Endothelial cell of umbilical vein (primary cell): ENCODE measurements at regions not wholly inside any gene's neighbourhood (a gene's known extent, or its start where the extent isn't known, plus 50 kb on each side); places are given as distances from the start of the nearest gene placed in this dataset.

Source experiments
- BruUV-seq: library from RNA; stranded (reverse); fragments of 400-500 nt; replicated peaks from 2 replicates; lab custom pipeline; 2021; lab: Mats Ljungman, UMichigan
- CTCF ChIA-PET: fragments of 300-600, 350-600 bp; sonication (Branson Sonifier 250); formaldehyde crosslinking; loops from one replicate; lab custom pipeline; 2021; ENCODE audit warnings: antibody characterized with exemption, inconsistent platforms; lab: Charles Lee
- POLR2A ChIA-PET: fragments of 300-600, 350-600 bp; sonication (Branson Sonifier 250); formaldehyde crosslinking; loops from one replicate; lab custom pipeline; 2021; ENCODE audit warnings: antibody characterized with exemption, inconsistent platforms; lab: Charles Lee
- DNase-seq: peaks from one replicate; pipeline ENCODE4 v3.0.0-alpha.2; 2011; ENCODE audit warnings: low read depth, low spot score
- FAIRE-seq: peaks from 2 replicates; lab custom pipeline; 2011; peaks lifted over from hg19 to GRCh38; lab: Jason Lieb, UNC
- H2AFZ ChIP-seq: 2 replicates; pipeline ENCODE4 v1.6.0; 2012; ENCODE audit warnings: low read depth, low read length, control low read depth, inconsistent platforms
- H3K27ac ChIP-seq: 2 replicates; pipeline ENCODE4 v1.5.1; 2011; ENCODE audit warnings: low read depth, mild to moderate bottlenecking, control low read depth, low read length, moderate library complexity; ENCODE audit not compliant: insufficient read depth
- H3K27me3 ChIP-seq, 2 experiments: 2 replicates each; pipeline versions ENCODE4 v1.6.0 to v1.6.1; 2011; ENCODE audit warnings: low read length in 2 of 2, mixed read lengths in 1 of 2; ENCODE audit not compliant: control insufficient read depth in 2 of 2, insufficient read depth in 2 of 2
- H3K36me3 ChIP-seq, 2 experiments: 2 replicates in 1 of 2; 3 replicates in 1 of 2; pipeline ENCODE4 v1.5.1; 2011; ENCODE audit warnings: low read length in 2 of 2, mild to moderate bottlenecking in 1 of 2, moderate library complexity in 1 of 2; ENCODE audit not compliant: control insufficient read depth in 2 of 2, insufficient read depth in 2 of 2; ENCODE audit errors: extremely low read depth in 1 of 2
- H3K4me1 ChIP-seq: 3 replicates; pipeline ENCODE4 v1.5.1; 2011; ENCODE audit warnings: mild to moderate bottlenecking, low read length; ENCODE audit not compliant: control insufficient read depth, insufficient read depth; ENCODE audit errors: extremely low read depth
- H3K4me2 ChIP-seq: 2 replicates; pipeline ENCODE4 v1.6.1; 2011; ENCODE audit warnings: low read length, control low read depth, mixed read lengths; ENCODE audit not compliant: insufficient read depth
- H3K4me3 ChIP-seq, 3 experiments: fragments of 200-600 bp in 1 of 3; sonication (generic), shearing (Covaris generic) in 1 of 3; replicated peaks in 1 of 3; 2 replicates each; pipeline ENCODE4 v1.5.1; 2011 to 2016; ENCODE audit warnings: control low read depth in 3 of 3, low read length in 3 of 3, mild to moderate bottlenecking in 2 of 3, inconsistent platforms in 1 of 3, low read depth in 1 of 3, moderate library complexity in 1 of 3; ENCODE audit not compliant: insufficient read depth in 1 of 3
- H3K79me2 ChIP-seq: 2 replicates; pipeline ENCODE4 v1.6.0; 2012; ENCODE audit warnings: low read length, inconsistent platforms; ENCODE audit not compliant: control insufficient read depth, insufficient read depth
- H3K9ac ChIP-seq: replicated peaks from 2 replicates; pipeline ENCODE3; 2011; ENCODE audit warnings: low read length, control low read depth; ENCODE audit not compliant: insufficient read depth; ENCODE audit errors: extremely low read depth
- H3K9me1 ChIP-seq: replicated peaks from 3 replicates; pipeline ENCODE4 v1.6.0; 2011; ENCODE audit warnings: mild to moderate bottlenecking, low read length; ENCODE audit not compliant: control insufficient read depth, insufficient read depth; ENCODE audit errors: extremely low read depth
- H3K9me3 ChIP-seq: replicated peaks from 2 replicates; pipeline ENCODE4 v1.5.1; 2012; ENCODE audit warnings: low read length, inconsistent platforms; ENCODE audit not compliant: control insufficient read depth, insufficient read depth
- H4K20me1 ChIP-seq: replicated peaks from 2 replicates; pipeline ENCODE3; 2011; ENCODE audit warnings: mild to moderate bottlenecking, low read length; ENCODE audit not compliant: control insufficient read depth, insufficient read depth; ENCODE audit errors: extremely low read depth
- CTCF ChIP-seq, 2 donors: IDR thresholded peaks; 1 replicate in 1 of 2; 2 replicates in 1 of 2; pipeline ENCODE4 v1.5.1; 2011; ENCODE audit warnings: low read length in 2 of 2, mild to moderate bottlenecking in 2 of 2, moderate library complexity in 2 of 2, control low read depth in 1 of 2, inconsistent platforms in 1 of 2, low read depth in 1 of 2; ENCODE audit not compliant: insufficient read depth in 1 of 2; ENCODE audit errors: extremely low read depth in 1 of 2
- EZH2 ChIP-seq: IDR thresholded peaks from 2 replicates; pipeline ENCODE4 v1.6.1; 2012; ENCODE audit warnings: borderline replicate concordance, low read depth, mild to moderate bottlenecking, moderate library complexity, low read length, inconsistent platforms; ENCODE audit not compliant: severe bottlenecking
- FOS ChIP-seq: IDR thresholded peaks from 2 replicates; pipeline ENCODE4 v1.6.1; 2011; ENCODE audit warnings: mild to moderate bottlenecking, low read length, moderate library complexity, borderline replicate concordance; ENCODE audit not compliant: insufficient read depth
- GATA2 ChIP-seq: IDR thresholded peaks from 2 replicates; pipeline ENCODE4 v1.7.0; 2011; ENCODE audit warnings: low read depth, mild to moderate bottlenecking, moderate library complexity, mixed read lengths, low read length; ENCODE audit not compliant: insufficient read length, insufficient read depth
- JUN ChIP-seq: IDR thresholded peaks from 2 replicates; pipeline ENCODE4 v1.6.1; 2011; ENCODE audit warnings: borderline replicate concordance, low read depth; ENCODE audit not compliant: insufficient read length, insufficient read depth
- MAX ChIP-seq: IDR thresholded peaks from 2 replicates; pipeline ENCODE4 v1.6.1; 2011; ENCODE audit not compliant: insufficient read depth, insufficient read length
- MYC ChIP-seq: IDR thresholded peaks from one replicate; pipeline ENCODE4 v1.6.1; 2011; ENCODE audit warnings: mild to moderate bottlenecking, low read depth, low read length
- POLR2A ChIP-seq: IDR thresholded peaks from 2 replicates; pipeline ENCODE4 v1.6.1; 2012; ENCODE audit warnings: low read depth, mild to moderate bottlenecking, control low read depth, low read length
- POLR2AphosphoS5 ChIP-seq: IDR thresholded peaks from 2 replicates; pipeline ENCODE4 v1.6.1; 2012; ENCODE audit warnings: low read depth, mild to moderate bottlenecking, control low read depth, low read length, moderate library complexity; ENCODE audit not compliant: insufficient read depth
- dilution Hi-C: fragments of 300-500 bp; cut with MboI; formaldehyde crosslinking; loops from one replicate; pipeline ENCODE4 v1.15.0; 2019; ENCODE audit warnings: low sequenced_read_pairs; ENCODE audit not compliant: extremely low pct_ligation_motif_present
- intact Hi-C: fragments of 100-400 bp; cut with micrococcal nuclease; formaldehyde crosslinking; loops from one replicate; pipeline ENCODE4 v1.10.0; 2022

- Histone ChIP-seq H3K9me3 (no peaks in the 10 kb centered on the region), H2AFZ (no peak overlapping the region), H3K4me1 (no peaks in the 10 kb centered on the region), H3K36me3 (no peaks in the 10 kb centered on the region), H3K27ac (no peak overlapping the region), H3K9ac (no peak overlapping the region), H3K4me2 (no peak overlapping the region), H4K20me1 (no peaks in the 10 kb centered on the region), H3K27me3 (peaks cover 0 to 1% of the 10 kb centered on the region in 2 experiments), H3K79me2 (no peaks in the 10 kb centered on the region), H3K4me3 (no peak overlapping the region), H3K9me1 (no peaks in the 10 kb centered on the region)
- dilution Hi-C loops (no loop called here), intact Hi-C loops (no loop called here)
- FAIRE-seq (no peak), DNase-seq (no peak)
- no TSS peak for BruUV-seq
- CTCF ChIA-PET = interaction anchor here (1.0 kb wide), 2 partner anchors 9 to 20 kb away, joined by 3 read pairs; no protein-coding TSS in a partner anchor
- POLR2A ChIA-PET = no interaction called here
- no peak for TF ChIP-seq MAX
- TF ChIP-seq MYC = no peak
- no peak for TF ChIP-seq GATA2
- TF ChIP-seq FOS = no peak
- TF ChIP-seq EZH2 = no peak
- TF ChIP-seq POLR2AphosphoS5 = no peak
- TF ChIP-seq POLR2A = no peak
- no peak for TF ChIP-seq JUN
- TF ChIP-seq CTCF (IDR thresholded peaks at IDR 0.05; ENCODE audit: extremely low read depth in 1 of 2, insufficient read depth in 1 of 2, low read depth in 1 of 2, low read length in 2 of 2) = no peak
Observed at GRCh38 chr20:54276577-54277169, 68.8 kb downstream of the PFDN4 start.
